ENCODE measurements at regions not wholly inside any gene's neighbourhood (a gene's known extent, or its start where the extent isn't known, plus 50 kb on each side); places are given as distances from the start of the nearest gene placed in this dataset.

GRCh38 chr2:43040084-43040854 is 186.1 kb downstream of the ZFP36L2 start:
- H3K4me3 ChIP-seq = no peak overlapping the region
- TF ChIP-seq CTCF (IDR thresholded peaks at IDR 0.05) = no peak
- DNase-seq (ENCODE audit: low spot score) = no peak
- H3K27ac ChIP-seq = no peak overlapping the region

DNA sequence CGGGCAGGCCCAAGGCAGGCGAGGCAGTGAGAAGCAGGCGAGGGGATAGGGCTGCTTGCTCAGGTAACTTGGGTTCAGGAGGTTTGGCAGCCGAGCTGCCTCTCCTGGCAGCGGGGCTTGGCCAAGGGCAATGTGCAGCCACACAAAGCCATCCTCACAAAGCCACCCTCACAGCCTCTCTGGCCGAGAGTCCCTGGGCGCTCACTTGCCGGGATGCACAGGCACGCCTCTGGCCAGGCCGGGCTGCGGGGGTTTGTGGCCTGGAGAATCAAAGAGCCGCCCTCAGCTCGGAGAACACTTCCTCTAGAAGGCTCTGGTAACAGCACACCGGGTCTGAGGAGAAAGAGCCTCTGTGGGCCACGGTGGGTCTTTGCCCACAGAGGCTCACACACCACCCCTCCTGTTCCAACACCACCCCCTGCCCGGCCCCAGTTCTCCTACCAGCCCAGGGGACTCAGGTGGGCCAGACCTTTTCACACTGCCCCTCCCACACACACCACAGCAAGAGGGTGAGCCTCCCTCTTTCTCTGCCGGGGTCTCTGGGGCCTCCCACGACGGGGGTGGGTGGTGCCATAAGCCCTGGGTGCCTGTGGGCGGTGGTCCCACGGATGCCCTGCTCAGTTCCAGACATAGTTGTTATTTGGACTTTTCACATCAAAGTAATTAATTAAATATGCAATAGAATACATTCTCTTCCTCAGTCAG is 186.9 kb downstream of the ZFP36L2 start:
- Histone ChIP-seq H3K27ac (no peak overlapping the region), H3K4me3 (no peak overlapping the region)
- DNase-seq (ENCODE audit: low spot score) = no peak
- TF ChIP-seq CTCF (IDR thresholded peaks at IDR 0.05) = no peak

GRCh38 chr2:43038696-43039094 is 187.7 kb downstream of the ZFP36L2 start:
- peak overlapping the region in 1 of 2 donors; percentile 40 for H3K27ac ChIP-seq
- no peak for DNase-seq (ENCODE audit: low spot score)
- H3K4me3 ChIP-seq = no peak overlapping the region
- no peak for TF ChIP-seq CTCF (IDR thresholded peaks at IDR 0.05)

DNA sequence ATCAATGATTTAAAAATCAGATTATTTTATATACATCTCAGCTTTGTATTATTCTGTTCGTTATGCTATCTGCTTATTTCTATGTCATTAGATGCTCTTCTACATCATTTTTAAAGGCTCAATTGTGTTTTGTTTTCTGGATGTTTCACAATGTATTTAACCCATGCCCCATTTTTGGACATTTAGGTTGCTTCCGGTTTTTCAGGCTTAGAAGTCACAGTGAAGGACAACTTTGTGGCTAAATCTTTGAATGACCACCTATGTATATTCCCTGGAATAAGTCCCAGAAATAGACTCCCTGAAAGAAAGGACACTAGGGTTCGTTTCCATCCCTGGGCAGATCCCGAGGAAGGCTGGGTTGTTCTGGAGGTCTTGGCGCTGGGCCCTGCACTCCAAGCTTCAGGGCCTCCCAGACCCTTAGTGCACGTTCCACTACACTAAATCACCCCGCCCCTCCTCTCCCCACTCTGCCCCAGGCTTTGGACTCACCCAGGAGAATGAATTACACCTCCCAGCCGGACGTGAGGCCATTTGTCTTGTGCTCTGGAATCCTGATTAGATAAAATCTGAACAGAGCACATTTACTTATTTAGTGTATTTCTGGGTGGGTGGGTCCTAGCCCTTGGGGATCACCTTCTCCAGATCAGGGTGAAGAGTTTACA is 188.2 kb downstream of the ZFP36L2 start:
- no peak for TF ChIP-seq CTCF (IDR thresholded peaks at IDR 0.05)
- no peak for DNase-seq (ENCODE audit: low spot score)
- Histone ChIP-seq H3K27ac (peak overlapping the region in 1 of 2 donors; percentile 40), H3K4me3 (no peak overlapping the region)

- no peak for TF ChIP-seq CTCF (IDR thresholded peaks at IDR 0.05)
- no peak overlapping the region for H3K27ac ChIP-seq
- DNase-seq (ENCODE audit: low spot score) = no peak
- no peak overlapping the region for H3K4me3 ChIP-seq
Observed at GRCh38 chr2:43035922-43036321, 190.5 kb downstream of the ZFP36L2 start.

DNA sequence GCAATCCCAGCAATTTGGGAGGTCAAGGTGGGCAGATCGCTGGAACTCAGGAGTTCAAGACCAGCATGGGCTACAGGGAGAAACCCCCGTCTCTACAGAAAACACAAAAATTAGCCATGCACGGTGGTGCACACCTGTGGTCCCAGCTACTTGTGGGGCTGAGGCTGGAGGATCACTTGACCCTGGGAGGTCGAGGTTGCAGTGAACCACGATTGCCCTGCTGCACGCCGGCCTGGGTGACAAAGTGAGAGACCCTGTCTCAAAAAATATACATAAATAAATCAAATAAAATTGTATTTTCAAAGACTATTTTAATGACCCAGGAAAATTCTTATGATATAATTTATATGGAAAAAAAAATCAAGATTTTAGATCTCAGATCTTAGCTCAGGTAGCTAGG is 191.5 kb downstream of the ZFP36L2 start:
- Histone ChIP-seq H3K4me3 (no peak overlapping the region), H3K27ac (no peak overlapping the region)
- TF ChIP-seq CTCF (IDR thresholded peaks at IDR 0.05) = no peak
- peak; percentile 36 for DNase-seq (ENCODE audit: low spot score)

All from coronary artery (tissue), 2 donors.